GM10248 (cell line): ENCODE measurements at regions not wholly inside any gene's neighbourhood (a gene's known extent, or its start where the extent isn't known, plus 50 kb on each side); places are given as distances from the start of the nearest gene placed in this dataset.

Source experiments
- CTCF ChIA-PET: fragments of 300-600 bp; sonication (Branson Sonifier 250); formaldehyde crosslinking; extraction: SDS; loops from one replicate; lab custom pipeline; 2021; ENCODE audit warnings: antibody characterized with exemption; lab: Yijun Ruan, JAX
- POLR2A ChIA-PET: fragments of 350-650 bp; sonication (Branson Sonifier 250); formaldehyde crosslinking; extraction: SDS; loops from one replicate; lab custom pipeline; 2020; ENCODE audit warnings: antibody characterized with exemption; lab: Yijun Ruan, JAX
- DNase-seq: peaks from one replicate; pipeline ENCODE4 v3.0.0; 2012; ENCODE audit errors: extremely low spot score
- TF ChIP-seq, protein P1 (sequence below): IDR thresholded peaks from 2 replicates; pipeline ENCODE4 v1.5.1; 2012; ENCODE audit warnings: mild to moderate bottlenecking, low read depth; ENCODE audit errors: extremely low read depth, missing control alignments, control extremely low read depth

- TF ChIP-seq, protein P1, sequence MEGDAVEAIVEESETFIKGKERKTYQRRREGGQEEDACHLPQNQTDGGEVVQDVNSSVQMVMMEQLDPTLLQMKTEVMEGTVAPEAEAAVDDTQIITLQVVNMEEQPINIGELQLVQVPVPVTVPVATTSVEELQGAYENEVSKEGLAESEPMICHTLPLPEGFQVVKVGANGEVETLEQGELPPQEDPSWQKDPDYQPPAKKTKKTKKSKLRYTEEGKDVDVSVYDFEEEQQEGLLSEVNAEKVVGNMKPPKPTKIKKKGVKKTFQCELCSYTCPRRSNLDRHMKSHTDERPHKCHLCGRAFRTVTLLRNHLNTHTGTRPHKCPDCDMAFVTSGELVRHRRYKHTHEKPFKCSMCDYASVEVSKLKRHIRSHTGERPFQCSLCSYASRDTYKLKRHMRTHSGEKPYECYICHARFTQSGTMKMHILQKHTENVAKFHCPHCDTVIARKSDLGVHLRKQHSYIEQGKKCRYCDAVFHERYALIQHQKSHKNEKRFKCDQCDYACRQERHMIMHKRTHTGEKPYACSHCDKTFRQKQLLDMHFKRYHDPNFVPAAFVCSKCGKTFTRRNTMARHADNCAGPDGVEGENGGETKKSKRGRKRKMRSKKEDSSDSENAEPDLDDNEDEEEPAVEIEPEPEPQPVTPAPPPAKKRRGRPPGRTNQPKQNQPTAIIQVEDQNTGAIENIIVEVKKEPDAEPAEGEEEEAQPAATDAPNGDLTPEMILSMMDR, result no peak
- ChIA-PET POLR2A (no interaction called here), CTCF (interaction anchor here (1.0 to 2.5 kb wide), 2 partner anchors 12 to 126 kb away, joined by 3 to 8 read pairs; no protein-coding TSS in a partner anchor)
- no peak for DNase-seq
Observed at GRCh38 chr2:12613137-12613835, 103.5 kb upstream of the TRIB2 start.

DNA sequence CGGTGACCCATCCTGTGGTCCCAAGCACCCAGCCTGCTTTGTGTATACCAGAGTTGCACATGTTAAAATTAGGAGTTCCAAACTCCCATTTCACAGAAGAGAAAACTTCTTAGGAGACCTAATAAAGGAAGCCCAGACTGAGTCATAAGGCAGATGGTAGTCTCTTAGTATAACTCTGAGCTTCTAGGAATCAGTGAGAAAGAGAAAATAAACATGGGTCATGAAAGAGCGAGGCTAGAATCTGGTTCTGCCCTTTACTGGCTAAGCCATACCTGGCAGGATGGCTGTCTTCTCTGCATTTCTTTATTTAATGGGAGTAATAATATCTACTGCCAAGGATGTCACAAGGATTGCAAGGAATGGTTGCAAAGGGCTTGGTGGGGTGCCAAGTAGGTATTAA lies 101.2 kb upstream of the TRIB2 start:
- TF ChIP-seq, protein P1, result no peak
- ChIA-PET CTCF (interaction anchor here (1.3 kb wide), 1 partner anchor 8 kb away, joined by 3 read pairs; no protein-coding TSS in a partner anchor), POLR2A (no interaction called here)
- no peak for DNase-seq

GRCh38 chr2:12616456-12617156 lies 100.1 kb upstream of the TRIB2 start:
- ChIA-PET POLR2A (no interaction called here), CTCF (interaction anchor here (1.0 kb wide), 1 partner anchor 18 kb away, joined by 3 read pairs; no protein-coding TSS in a partner anchor)
- TF ChIP-seq, protein P1, result no peak
- no peak for DNase-seq

DNA sequence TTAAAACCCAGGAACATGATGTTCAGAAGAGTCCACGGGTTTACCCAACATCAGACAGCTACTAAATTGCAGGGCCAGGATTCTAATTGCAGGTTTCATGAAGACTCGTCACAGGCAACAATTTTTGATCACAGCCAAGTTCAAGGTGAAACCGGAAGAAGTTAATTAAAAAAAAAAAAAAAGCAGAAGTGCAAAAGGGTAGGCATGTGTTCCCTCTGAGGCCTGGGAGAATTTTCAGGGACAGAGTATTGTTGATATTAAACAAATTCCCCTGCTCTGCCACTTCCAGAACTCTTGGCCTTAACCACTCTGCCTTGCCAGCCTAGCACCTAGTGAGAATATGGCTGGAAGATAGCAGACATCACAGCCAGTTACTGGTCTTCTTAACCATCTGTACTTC lies 99.4 kb upstream of the TRIB2 start:
- TF ChIP-seq, protein P1, result no peak
- DNase-seq, result no peak
- POLR2A ChIA-PET, result no interaction called here
- CTCF ChIA-PET, result interaction anchor here (1.0 kb wide), 1 partner anchor 17 kb away, joined by 3 read pairs; no protein-coding TSS in a partner anchor

- ChIA-PET CTCF (no interaction called here), POLR2A (no interaction called here)
- TF ChIP-seq, protein P1, result no peak
- no peak for DNase-seq
Observed at GRCh38 chr2:12617853-12618252, 98.9 kb upstream of the TRIB2 start.

- POLR2A ChIA-PET, result no interaction called here
- CTCF ChIA-PET, result no interaction called here
- TF ChIP-seq, protein P1, result no peak
- DNase-seq, result no peak
Observed at GRCh38 chr2:12618576-12618975, 98.2 kb upstream of the TRIB2 start.
